ENCODE measurements at regions not wholly inside any gene's neighbourhood (a gene's known extent, or its start where the extent isn't known, plus 50 kb on each side); places are given as distances from the start of the nearest gene placed in this dataset.

- no peak overlapping the region for H3K27ac Mint-ChIP-seq
- H3K27me3 Mint-ChIP-seq: no peaks in the 10 kb centered on the region
- no peaks in the 10 kb centered on the region for H3K4me1 Mint-ChIP-seq
- Histone ChIP-seq H3K4me3 (ENCODE audit: low read length) (no peak overlapping the region), H3K9me3 (ENCODE audit: low read length) (no peaks in the 10 kb centered on the region), H3K27ac (ENCODE audit: low read depth, low read length) (no peak overlapping the region), H3K27me3 (ENCODE audit: insufficient read depth, low read length, poor library complexity, severe bottlenecking) (no peaks in the 10 kb centered on the region), H3K36me3 (ENCODE audit: insufficient read depth, low read length) (no peaks in the 10 kb centered on the region), H3K4me1 (ENCODE audit: insufficient read depth, low read length) (no peaks in the 10 kb centered on the region)
- POLR2A ChIA-PET: no interaction called here
- H3K9me3 Mint-ChIP-seq: peaks cover 2 to 19% (median 6%) of the 10 kb centered on the region in 5 donors
- CTCF ChIA-PET: no interaction called here
- no peak overlapping the region for H3K4me3 Mint-ChIP-seq
- no peak for DNase-seq
- no peaks in the 10 kb centered on the region for H3K36me3 Mint-ChIP-seq
These were observed 477.5 kb downstream of the NUF2 start for GRCh38 chr1:163799190-163799805.

- no peaks in the 10 kb centered on the region for H3K4me1 ChIP-seq (ENCODE audit: insufficient read depth, low read length)
- Mint-ChIP-seq H3K4me1 (no peaks in the 10 kb centered on the region), H3K27ac (no peak overlapping the region), H3K4me3 (no peak overlapping the region), H3K36me3 (no peaks in the 10 kb centered on the region), H3K27me3 (no peaks in the 10 kb centered on the region), H3K9me3 (peaks cover under 1 to 11% (median 5%) of the 10 kb centered on the region in 5 donors)
- POLR2A ChIA-PET: no interaction called here
- no peaks in the 10 kb centered on the region for H3K36me3 ChIP-seq (ENCODE audit: insufficient read depth, low read length)
- no peaks in the 10 kb centered on the region for H3K27me3 ChIP-seq (ENCODE audit: insufficient read depth, low read length, poor library complexity, severe bottlenecking)
- H3K27ac ChIP-seq (ENCODE audit: low read depth, low read length): no peak overlapping the region
- no peak overlapping the region for H3K4me3 ChIP-seq (ENCODE audit: low read length)
- CTCF ChIA-PET: no interaction called here
- no peak for DNase-seq
- no peaks in the 10 kb centered on the region for H3K9me3 ChIP-seq (ENCODE audit: low read length)
These were observed 485.7 kb downstream of the NUF2 start for GRCh38 chr1:163807331-163808049.

- H3K36me3 Mint-ChIP-seq: no peaks in the 10 kb centered on the region
- H3K4me1 Mint-ChIP-seq: no peaks in the 10 kb centered on the region
- H3K4me3 ChIP-seq (ENCODE audit: low read length): no peak overlapping the region
- no peak overlapping the region for H3K27ac Mint-ChIP-seq
- H3K4me1 ChIP-seq (ENCODE audit: insufficient read depth, low read length): no peaks in the 10 kb centered on the region
- H3K4me3 Mint-ChIP-seq: no peak overlapping the region
- H3K27me3 ChIP-seq (ENCODE audit: insufficient read depth, low read length, poor library complexity, severe bottlenecking): no peaks in the 10 kb centered on the region
- H3K27me3 Mint-ChIP-seq: no peaks in the 10 kb centered on the region
- POLR2A ChIA-PET: no interaction called here
- no peaks in the 10 kb centered on the region for H3K9me3 ChIP-seq (ENCODE audit: low read length)
- no peaks in the 10 kb centered on the region for H3K36me3 ChIP-seq (ENCODE audit: insufficient read depth, low read length)
- peaks cover 4 to 18% (median 8%) of the 10 kb centered on the region in 5 donors for H3K9me3 Mint-ChIP-seq
- no peak for DNase-seq
- H3K27ac ChIP-seq (ENCODE audit: low read depth, low read length): no peak overlapping the region
- CTCF ChIA-PET: no interaction called here
These were observed 491.5 kb downstream of the NUF2 start for GRCh38 chr1:163813251-163813650.

- H3K27me3 Mint-ChIP-seq: no peaks in the 10 kb centered on the region
- no peak overlapping the region for H3K27ac Mint-ChIP-seq
- H3K9me3 Mint-ChIP-seq: peaks cover 2 to 26% (median 7%) of the 10 kb centered on the region in 5 donors
- no peak overlapping the region for H3K4me3 ChIP-seq (ENCODE audit: low read length)
- no peak for DNase-seq
- H3K4me1 Mint-ChIP-seq: no peaks in the 10 kb centered on the region
- no peaks in the 10 kb centered on the region for H3K27me3 ChIP-seq (ENCODE audit: insufficient read depth, low read length, poor library complexity, severe bottlenecking)
- no peak overlapping the region for H3K27ac ChIP-seq (ENCODE audit: low read depth, low read length)
- H3K4me3 Mint-ChIP-seq: no peak overlapping the region
- ChIA-PET POLR2A (no interaction called here), CTCF (no interaction called here)
- no peaks in the 10 kb centered on the region for H3K4me1 ChIP-seq (ENCODE audit: insufficient read depth, low read length)
- peaks cover 3% of the 10 kb centered on the region for H3K9me3 ChIP-seq (ENCODE audit: low read length)
- H3K36me3 Mint-ChIP-seq: no peaks in the 10 kb centered on the region
- H3K36me3 ChIP-seq (ENCODE audit: insufficient read depth, low read length): no peaks in the 10 kb centered on the region
These were observed 498.5 kb downstream of the NUF2 start for GRCh38 chr1:163820226-163820625.

GRCh38 chr1:163820766-163821165 lies 499.0 kb downstream of the NUF2 start:
- CTCF ChIA-PET: no interaction called here
- Mint-ChIP-seq H3K4me3 (no peak overlapping the region), H3K4me1 (no peaks in the 10 kb centered on the region), H3K27me3 (no peaks in the 10 kb centered on the region), H3K9me3 (peaks cover 2 to 26% (median 7%) of the 10 kb centered on the region in 5 donors), H3K36me3 (no peaks in the 10 kb centered on the region), H3K27ac (peak overlapping the region in 1 of 8 donors; percentile 44)
- DNase-seq: no peak
- H3K4me1 ChIP-seq (ENCODE audit: insufficient read depth, low read length): no peaks in the 10 kb centered on the region
- no peaks in the 10 kb centered on the region for H3K27me3 ChIP-seq (ENCODE audit: insufficient read depth, low read length, poor library complexity, severe bottlenecking)
- no peaks in the 10 kb centered on the region for H3K36me3 ChIP-seq (ENCODE audit: insufficient read depth, low read length)
- no peak overlapping the region for H3K27ac ChIP-seq (ENCODE audit: low read depth, low read length)
- POLR2A ChIA-PET: no interaction called here
- H3K9me3 ChIP-seq (ENCODE audit: low read length): peaks cover 3% of the 10 kb centered on the region
- H3K4me3 ChIP-seq (ENCODE audit: low read length): no peak overlapping the region

- Histone ChIP-seq H3K36me3 (ENCODE audit: insufficient read depth, low read length) (no peaks in the 10 kb centered on the region), H3K4me3 (ENCODE audit: low read length) (no peak overlapping the region), H3K4me1 (ENCODE audit: insufficient read depth, low read length) (no peaks in the 10 kb centered on the region), H3K9me3 (ENCODE audit: low read length) (peaks cover 3% of the 10 kb centered on the region), H3K27me3 (ENCODE audit: insufficient read depth, low read length, poor library complexity, severe bottlenecking) (no peaks in the 10 kb centered on the region), H3K27ac (ENCODE audit: low read depth, low read length) (no peak overlapping the region)
- Mint-ChIP-seq H3K4me1 (no peaks in the 10 kb centered on the region), H3K27me3 (no peaks in the 10 kb centered on the region), H3K9me3 (peaks cover 2 to 21% (median 5%) of the 10 kb centered on the region in 5 donors), H3K36me3 (no peaks in the 10 kb centered on the region), H3K27ac (no peak overlapping the region), H3K4me3 (no peak overlapping the region)
- no peak for DNase-seq
- POLR2A ChIA-PET: no interaction called here
- CTCF ChIA-PET: no interaction called here
These were observed 499.9 kb downstream of the NUF2 start for GRCh38 chr1:163821679-163822078.

GRCh38 chr1:163823017-163823416 lies 501.3 kb downstream of the NUF2 start:
- Histone ChIP-seq H3K36me3 (ENCODE audit: insufficient read depth, low read length) (no peaks in the 10 kb centered on the region), H3K4me3 (ENCODE audit: low read length) (no peak overlapping the region), H3K9me3 (ENCODE audit: low read length) (peaks cover 3% of the 10 kb centered on the region), H3K27ac (ENCODE audit: low read depth, low read length) (no peak overlapping the region), H3K4me1 (ENCODE audit: insufficient read depth, low read length) (no peaks in the 10 kb centered on the region), H3K27me3 (ENCODE audit: insufficient read depth, low read length, poor library complexity, severe bottlenecking) (no peaks in the 10 kb centered on the region)
- Mint-ChIP-seq H3K27me3 (no peaks in the 10 kb centered on the region), H3K4me3 (no peak overlapping the region), H3K27ac (no peak overlapping the region), H3K4me1 (no peaks in the 10 kb centered on the region), H3K9me3 (peaks cover 2 to 17% (median 5%) of the 10 kb centered on the region in 5 donors), H3K36me3 (no peaks in the 10 kb centered on the region)
- DNase-seq: no peak
- CTCF ChIA-PET: no interaction called here
- POLR2A ChIA-PET: no interaction called here

GRCh38 chr1:163824006-163824405 lies 502.3 kb downstream of the NUF2 start:
- H3K4me1 Mint-ChIP-seq: no peaks in the 10 kb centered on the region
- CTCF ChIA-PET: no interaction called here
- H3K27ac ChIP-seq (ENCODE audit: low read depth, low read length): no peak overlapping the region
- no peaks in the 10 kb centered on the region for H3K27me3 ChIP-seq (ENCODE audit: insufficient read depth, low read length, poor library complexity, severe bottlenecking)
- no peaks in the 10 kb centered on the region for H3K27me3 Mint-ChIP-seq
- H3K9me3 ChIP-seq (ENCODE audit: low read length): peaks cover 3% of the 10 kb centered on the region
- no peak overlapping the region for H3K27ac Mint-ChIP-seq
- POLR2A ChIA-PET: no interaction called here
- H3K4me3 Mint-ChIP-seq: no peak overlapping the region
- no peaks in the 10 kb centered on the region for H3K4me1 ChIP-seq (ENCODE audit: insufficient read depth, low read length)
- H3K36me3 ChIP-seq (ENCODE audit: insufficient read depth, low read length): no peaks in the 10 kb centered on the region
- H3K4me3 ChIP-seq (ENCODE audit: low read length): no peak overlapping the region
- no peaks in the 10 kb centered on the region for H3K36me3 Mint-ChIP-seq
- peaks cover 2 to 17% (median 5%) of the 10 kb centered on the region in 5 donors for H3K9me3 Mint-ChIP-seq
- DNase-seq: no peak

Data from CD8-positive, alpha-beta memory T cell (primary cell).